Common myeloid progenitor, CD34-positive (primary cell): ENCODE measurements at regions not wholly inside any gene's neighbourhood (a gene's known extent, or its start where the extent isn't known, plus 50 kb on each side); places are given as distances from the start of the nearest gene placed in this dataset.

ENCODE experiments used
- CTCF ChIA-PET: fragments of 350-600 bp; sonication (Branson Sonifier 250); formaldehyde crosslinking; loops from one replicate; lab custom pipeline; 2021; ENCODE audit warnings: antibody characterized with exemption; lab: Charles Lee
- POLR2A ChIA-PET: fragments of 350-600 bp; sonication (Branson Sonifier 250); formaldehyde crosslinking; loops from one replicate; lab custom pipeline; 2021; ENCODE audit warnings: antibody characterized with exemption; lab: Charles Lee
- DNase-seq, 3 donors: peaks; one replicate each; pipeline versions ENCODE4 v3.0.0 to v3.0.0-alpha.2; 2013
- H3K27ac ChIP-seq, 2 experiments: 1 replicate in 1 of 2; 2 replicates in 1 of 2; pipeline ENCODE4 v1.7.0; 2013; ENCODE audit warnings: inconsistent platforms in 2 of 2, low read length in 2 of 2, mild to moderate bottlenecking in 2 of 2, low read depth in 1 of 2, moderate library complexity in 1 of 2; ENCODE audit not compliant: severe bottlenecking in 2 of 2, insufficient read depth in 1 of 2, poor library complexity in 1 of 2
- H3K27me3 ChIP-seq, 5 experiments: replicated peaks in 2 of 5; 1 replicate in 3 of 5; 2 replicates in 2 of 5; pipeline versions ENCODE4 v1.6.1 to v1.7.0; 2013; ENCODE audit warnings: low read length in 4 of 5, mild to moderate bottlenecking in 2 of 5, moderate library complexity in 2 of 5, inconsistent platforms in 1 of 5; ENCODE audit not compliant: insufficient read depth in 5 of 5, control insufficient read depth in 4 of 5
- H3K36me3 ChIP-seq, 4 experiments: 1 replicate in 2 of 4; 2 replicates in 2 of 4; pipeline versions ENCODE4 v1.6.1 to v1.7.0; 2013; ENCODE audit warnings: low read length in 3 of 4, control low read depth in 1 of 4, mild to moderate bottlenecking in 1 of 4; ENCODE audit not compliant: control insufficient read depth in 4 of 4, insufficient read depth in 4 of 4
- H3K4me1 ChIP-seq, 4 experiments: 1 replicate in 3 of 4; 2 replicates in 1 of 4; pipeline versions ENCODE4 v1.6.1 to v1.7.1; 2013; ENCODE audit warnings: low read length in 3 of 4, mild to moderate bottlenecking in 3 of 4, control low read depth in 1 of 4, inconsistent platforms in 1 of 4, moderate library complexity in 1 of 4; ENCODE audit not compliant: control insufficient read depth in 4 of 4, insufficient read depth in 4 of 4; ENCODE audit errors: control extremely low read depth in 1 of 4
- H3K4me3 ChIP-seq, 7 experiments: 1 replicate in 4 of 7; 2 replicates in 3 of 7; pipeline versions ENCODE4 v1.5.1 to v1.7.0; 2013; ENCODE audit warnings: mild to moderate bottlenecking in 7 of 7, low read length in 6 of 7, moderate library complexity in 6 of 7, inconsistent platforms in 2 of 7, low read depth in 2 of 7, control low read depth in 1 of 7; ENCODE audit not compliant: insufficient read depth in 4 of 7, control insufficient read depth in 1 of 7; ENCODE audit errors: extremely low read depth in 1 of 7
- H3K9me3 ChIP-seq, 5 experiments: 1 replicate in 4 of 5; 2 replicates in 1 of 5; pipeline versions ENCODE4 v1.6.1 to v1.7.1; 2013; ENCODE audit warnings: low read length in 4 of 5, mild to moderate bottlenecking in 2 of 5, inconsistent platforms in 1 of 5, low read depth in 1 of 5, moderate library complexity in 1 of 5; ENCODE audit not compliant: control insufficient read depth in 4 of 5, insufficient read depth in 2 of 5; ENCODE audit errors: control extremely low read depth in 1 of 5
- WGBS: methylation state at CpG from one replicate; pipeline ENCODE4 v1.1.5; 2013; ENCODE audit not compliant: insufficient coverage; 5-methylcytosine and 5-hydroxymethylcytosine counted together

- H3K36me3 ChIP-seq, result no peaks in the 10 kb centered on the region
- CTCF ChIA-PET, result no interaction called here
- H3K4me1 ChIP-seq, result no peaks in the 10 kb centered on the region
- DNase-seq, result no peak
- H3K4me3 ChIP-seq, result no peak overlapping the region
- WGBS, result 97% methylated on average over 6 of the region's 8 CpGs
- POLR2A ChIA-PET, result no interaction called here
- no peaks in the 10 kb centered on the region for H3K9me3 ChIP-seq
- no peaks in the 10 kb centered on the region for H3K27me3 ChIP-seq
- H3K27ac ChIP-seq, result no peak overlapping the region
Measured at GRCh38 chr22:48709976-48710375, 1117.7 kb downstream of the BRD1 start.

- Histone ChIP-seq H3K9me3 (no peaks in the 10 kb centered on the region), H3K27ac (no peak overlapping the region), H3K27me3 (no peaks in the 10 kb centered on the region), H3K36me3 (no peaks in the 10 kb centered on the region), H3K4me3 (no peak overlapping the region), H3K4me1 (no peaks in the 10 kb centered on the region)
- 97% methylated on average over 13 of the region's 13 CpGs for WGBS
- CTCF ChIA-PET, result no interaction called here
- POLR2A ChIA-PET, result no interaction called here
- no peak for DNase-seq
Measured at GRCh38 chr22:48709453-48709852, 1118.2 kb downstream of the BRD1 start.

- Histone ChIP-seq H3K9me3 (no peaks in the 10 kb centered on the region), H3K4me3 (no peak overlapping the region), H3K4me1 (peaks cover 0 to 2% (median 0%) of the 10 kb centered on the region in 4 experiments), H3K27me3 (no peaks in the 10 kb centered on the region), H3K36me3 (no peaks in the 10 kb centered on the region), H3K27ac (no peak overlapping the region)
- ChIA-PET POLR2A (no interaction called here), CTCF (no interaction called here)
- DNase-seq, result no peak
- WGBS, result 89% methylated on average over 23 of the region's 25 CpGs
Measured at GRCh38 chr22:48708558-48709245, 1119.0 kb downstream of the BRD1 start.

- Histone ChIP-seq H3K9me3 (no peaks in the 10 kb centered on the region), H3K36me3 (no peaks in the 10 kb centered on the region), H3K4me3 (no peak overlapping the region), H3K4me1 (peaks cover 0 to 4% (median under 1%) of the 10 kb centered on the region in 4 experiments), H3K27me3 (no peaks in the 10 kb centered on the region), H3K27ac (no peak overlapping the region)
- ChIA-PET CTCF (no interaction called here), POLR2A (no interaction called here)
- 95% methylated on average over 27 of the region's 35 CpGs for WGBS
- no peak for DNase-seq
Measured at GRCh38 chr22:48707763-48708557, 1119.7 kb downstream of the BRD1 start.

- no peak for DNase-seq
- Histone ChIP-seq H3K27me3 (no peaks in the 10 kb centered on the region), H3K36me3 (no peaks in the 10 kb centered on the region), H3K4me1 (peaks cover 0 to 11% (median 7%) of the 10 kb centered on the region in 4 experiments), H3K27ac (no peak overlapping the region), H3K4me3 (no peak overlapping the region), H3K9me3 (no peaks in the 10 kb centered on the region)
- ChIA-PET POLR2A (no interaction called here), CTCF (no interaction called here)
- WGBS, result 85% methylated on average over 9 of the region's 15 CpGs
Measured at GRCh38 chr22:48706934-48707762, 1120.5 kb downstream of the BRD1 start.

- WGBS, result 89% methylated on average over 12 of the region's 16 CpGs
- Histone ChIP-seq H3K4me1 (peaks cover 0 to 18% (median 8%) of the 10 kb centered on the region in 4 experiments), H3K27ac (no peak overlapping the region), H3K4me3 (no peak overlapping the region), H3K36me3 (no peaks in the 10 kb centered on the region), H3K9me3 (no peaks in the 10 kb centered on the region), H3K27me3 (no peaks in the 10 kb centered on the region)
- DNase-seq, result no peak
- POLR2A ChIA-PET, result no interaction called here
- CTCF ChIA-PET, result no interaction called here
Measured at GRCh38 chr22:48705917-48706605, 1121.6 kb downstream of the BRD1 start.
